Endodermal cell (in vitro differentiated cells): ENCODE measurements at regions not wholly inside any gene's neighbourhood (a gene's known extent, or its start where the extent isn't known, plus 50 kb on each side); places are given as distances from the start of the nearest gene placed in this dataset.

ENCODE experiments used
- DNase-seq: peaks from one replicate; pipeline ENCODE4 v3.0.0-alpha.2; 2017
- H3K27ac ChIP-seq: 2 replicates; pipeline ENCODE4 v1.5.1; 2013; ENCODE audit warnings: mild to moderate bottlenecking, low read depth, low read length, moderate library complexity
- H3K27me3 ChIP-seq: 2 replicates; pipeline ENCODE4 v1.6.1; 2013; ENCODE audit warnings: mild to moderate bottlenecking, low read length, moderate library complexity; ENCODE audit not compliant: insufficient read depth, control insufficient read depth, poor library complexity, severe bottlenecking
- H3K36me3 ChIP-seq: 2 replicates; pipeline ENCODE4 v1.7.0; 2013; ENCODE audit warnings: mild to moderate bottlenecking, low read length, moderate library complexity; ENCODE audit not compliant: control insufficient read depth, insufficient read depth
- H3K4me1 ChIP-seq: one replicate; pipeline ENCODE4 v1.7.0; 2013; ENCODE audit warnings: low read length; ENCODE audit not compliant: control insufficient read depth, insufficient read depth
- H3K4me3 ChIP-seq: 2 replicates; pipeline ENCODE4 v1.5.1; 2013; ENCODE audit warnings: mild to moderate bottlenecking, low read length, moderate library complexity
- H3K9ac ChIP-seq: 2 replicates; pipeline ENCODE4 v1.6.1; 2013; ENCODE audit warnings: mild to moderate bottlenecking, low read length, moderate library complexity; ENCODE audit not compliant: poor library complexity, severe bottlenecking; ENCODE audit errors: extremely low read depth
- H3K9me3 ChIP-seq: 2 replicates; pipeline ENCODE4 v1.6.1; 2013; ENCODE audit warnings: mild to moderate bottlenecking, low read length, moderate library complexity; ENCODE audit not compliant: control insufficient read depth
- H3K27ac Mint-ChIP-seq: 2 replicates; pipeline ENCODE4 v1.8.0; 2020; ENCODE audit warnings: mixed read lengths
- H3K27me3 Mint-ChIP-seq: 2 replicates; pipeline ENCODE4 v1.8.0; 2021; ENCODE audit warnings: mild to moderate bottlenecking, mixed read lengths; ENCODE audit not compliant: insufficient read depth
- H3K36me3 Mint-ChIP-seq: 2 replicates; pipeline ENCODE4 v1.8.0; 2020; ENCODE audit warnings: low read depth, mixed read lengths
- H3K4me1 Mint-ChIP-seq: 2 replicates; pipeline ENCODE4 v1.8.0; 2020; ENCODE audit warnings: mixed read lengths
- H3K4me3 Mint-ChIP-seq: 2 replicates; pipeline ENCODE4 v1.8.0; 2020; ENCODE audit warnings: mild to moderate bottlenecking, moderate library complexity, mixed read lengths
- H3K9me3 Mint-ChIP-seq: 2 replicates; pipeline ENCODE4 v1.8.0; 2020; ENCODE audit warnings: mild to moderate bottlenecking, mixed read lengths
- WGBS, 2 experiments: methylation state at CpG; one replicate each; pipeline versions ENCODE4 v1.1.5 to v1.1.7; 2013; ENCODE audit warnings: missing lambda C conversion rate in 2 of 2, mixed read lengths in 1 of 2; ENCODE audit not compliant: insufficient coverage in 1 of 2, insufficient read length in 1 of 2; 5-methylcytosine and 5-hydroxymethylcytosine counted together
- TF ChIP-seq, protein P1 (sequence below): fragments of 200-600 bp; sonication (generic); conservative IDR thresholded peaks from 2 replicates; pipeline ENCODE4 v1.5.0; 2021; ENCODE audit warnings: antibody characterized with exemption, mild to moderate bottlenecking

DNA sequence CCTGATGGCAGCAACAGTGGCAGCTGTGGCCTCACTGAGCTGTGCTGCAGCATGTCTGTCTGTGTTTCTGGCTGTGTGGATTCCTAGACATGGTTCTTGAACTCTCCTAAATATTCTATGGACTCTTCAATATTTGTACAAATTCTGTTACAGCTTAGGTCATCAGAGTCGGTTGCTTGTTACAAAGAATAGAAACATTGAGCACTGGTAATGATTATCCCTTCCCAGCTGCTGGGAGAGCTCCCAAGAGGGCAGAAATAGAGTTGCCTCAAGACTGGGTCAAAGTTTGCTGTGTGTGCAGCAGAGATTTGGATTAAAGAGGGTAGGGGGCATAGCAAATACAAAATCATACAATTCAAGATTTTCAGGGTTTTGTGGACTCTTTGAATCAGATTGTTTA is 337.1 kb upstream of the AKR1E2 start:
- Mint-ChIP-seq H3K9me3 (no peaks in the 10 kb centered on the region), H3K36me3 (no peaks in the 10 kb centered on the region), H3K4me3 (no peak overlapping the region), H3K27ac (no peak overlapping the region), H3K4me1 (no peaks in the 10 kb centered on the region), H3K27me3 (no peaks in the 10 kb centered on the region)
- Histone ChIP-seq H3K9ac (no peak overlapping the region), H3K4me1 (no peaks in the 10 kb centered on the region), H3K27ac (no peak overlapping the region), H3K36me3 (no peaks in the 10 kb centered on the region), H3K27me3 (no peaks in the 10 kb centered on the region), H3K4me3 (no peak overlapping the region), H3K9me3 (no peaks in the 10 kb centered on the region)
- 88% methylated on average over 1 of the region's 1 CpG; no CpG with 5 or more reads in 1 of the 2 experiments for WGBS, 2 experiments
- TF ChIP-seq, protein P1, sequence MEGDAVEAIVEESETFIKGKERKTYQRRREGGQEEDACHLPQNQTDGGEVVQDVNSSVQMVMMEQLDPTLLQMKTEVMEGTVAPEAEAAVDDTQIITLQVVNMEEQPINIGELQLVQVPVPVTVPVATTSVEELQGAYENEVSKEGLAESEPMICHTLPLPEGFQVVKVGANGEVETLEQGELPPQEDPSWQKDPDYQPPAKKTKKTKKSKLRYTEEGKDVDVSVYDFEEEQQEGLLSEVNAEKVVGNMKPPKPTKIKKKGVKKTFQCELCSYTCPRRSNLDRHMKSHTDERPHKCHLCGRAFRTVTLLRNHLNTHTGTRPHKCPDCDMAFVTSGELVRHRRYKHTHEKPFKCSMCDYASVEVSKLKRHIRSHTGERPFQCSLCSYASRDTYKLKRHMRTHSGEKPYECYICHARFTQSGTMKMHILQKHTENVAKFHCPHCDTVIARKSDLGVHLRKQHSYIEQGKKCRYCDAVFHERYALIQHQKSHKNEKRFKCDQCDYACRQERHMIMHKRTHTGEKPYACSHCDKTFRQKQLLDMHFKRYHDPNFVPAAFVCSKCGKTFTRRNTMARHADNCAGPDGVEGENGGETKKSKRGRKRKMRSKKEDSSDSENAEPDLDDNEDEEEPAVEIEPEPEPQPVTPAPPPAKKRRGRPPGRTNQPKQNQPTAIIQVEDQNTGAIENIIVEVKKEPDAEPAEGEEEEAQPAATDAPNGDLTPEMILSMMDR = no peak
- no peak for DNase-seq

DNA sequence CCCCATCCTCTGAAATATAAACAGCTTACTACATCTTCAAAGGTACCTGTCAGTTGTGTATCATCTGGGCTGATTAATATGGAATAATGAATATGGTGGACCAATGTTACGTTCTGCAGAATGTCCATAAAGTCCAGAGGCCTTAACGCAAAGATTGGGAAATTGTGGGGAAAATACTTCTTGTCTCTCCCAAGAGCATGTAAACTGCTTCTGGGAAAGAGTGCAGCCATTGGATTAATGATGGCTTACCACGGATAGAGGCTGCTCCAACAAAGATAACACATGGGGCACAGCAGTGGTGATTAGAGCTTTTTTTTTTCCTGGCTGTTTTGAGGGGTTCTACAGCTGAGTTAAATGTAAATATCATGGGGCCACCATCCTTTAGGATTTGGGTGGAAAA is 340.4 kb upstream of the AKR1E2 start:
- 89 to 100% methylated on average over 2 to 3 of the region's 3 CpGs for WGBS, 2 experiments
- Histone ChIP-seq H3K4me1 (no peaks in the 10 kb centered on the region), H3K4me3 (no peak overlapping the region), H3K9me3 (no peaks in the 10 kb centered on the region), H3K27ac (no peak overlapping the region), H3K9ac (no peak overlapping the region), H3K27me3 (no peaks in the 10 kb centered on the region), H3K36me3 (no peaks in the 10 kb centered on the region)
- H3K27ac Mint-ChIP-seq = no peak overlapping the region
- H3K4me1 Mint-ChIP-seq = peaks cover 5% of the 10 kb centered on the region
- TF ChIP-seq, protein P1 = no peak
- no peaks in the 10 kb centered on the region for H3K9me3 Mint-ChIP-seq
- no peaks in the 10 kb centered on the region for H3K36me3 Mint-ChIP-seq
- H3K4me3 Mint-ChIP-seq = no peak overlapping the region
- no peak for DNase-seq
- no peaks in the 10 kb centered on the region for H3K27me3 Mint-ChIP-seq

DNA sequence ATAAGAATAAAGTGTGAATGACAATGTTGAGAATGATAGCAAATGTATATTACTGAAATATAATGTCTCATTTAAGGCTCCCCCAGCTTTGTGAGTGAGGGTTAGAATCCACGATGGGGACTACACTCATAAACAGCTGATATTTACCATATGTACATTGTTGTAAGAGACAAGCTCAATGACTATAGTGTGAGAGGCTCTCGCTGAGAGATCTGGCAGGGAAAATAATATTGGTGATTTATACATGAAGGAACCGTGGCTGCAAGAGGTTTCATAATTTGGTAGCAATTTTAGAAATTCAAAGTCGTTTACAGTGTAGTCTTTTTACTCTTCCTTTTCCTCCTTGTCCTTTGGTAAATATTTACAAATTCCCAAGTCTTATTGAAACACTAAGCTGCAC is 342.2 kb upstream of the AKR1E2 start:
- Histone ChIP-seq H3K4me3 (no peak overlapping the region), H3K36me3 (no peaks in the 10 kb centered on the region), H3K27me3 (no peaks in the 10 kb centered on the region), H3K9me3 (no peaks in the 10 kb centered on the region), H3K9ac (no peak overlapping the region), H3K4me1 (no peaks in the 10 kb centered on the region), H3K27ac (no peak overlapping the region)
- 85 to 89% methylated on average over 3 of the region's 4 CpGs for WGBS, 2 experiments
- H3K27me3 Mint-ChIP-seq = no peaks in the 10 kb centered on the region
- no peaks in the 10 kb centered on the region for H3K9me3 Mint-ChIP-seq
- H3K36me3 Mint-ChIP-seq = no peaks in the 10 kb centered on the region
- H3K4me1 Mint-ChIP-seq = peaks cover 5% of the 10 kb centered on the region
- no peak overlapping the region for H3K4me3 Mint-ChIP-seq
- no peak overlapping the region for H3K27ac Mint-ChIP-seq
- TF ChIP-seq, protein P1 = no peak
- no peak for DNase-seq
